ENCODE measurements at regions not wholly inside any gene's neighbourhood (a gene's known extent, or its start where the extent isn't known, plus 50 kb on each side); places are given as distances from the start of the nearest gene placed in this dataset.
"Not testable (repeated sequence)": the region's sequence is repeated elsewhere in the genome, so short reads cannot be mapped to it uniquely, and the experiment has no call there.

- FAIRE-seq, result no peak
These were observed 253.0 kb upstream of the P2RY1 start for GRCh38 chr3:152581951-152582350.

- no peak for FAIRE-seq
These were observed 251.0 kb upstream of the P2RY1 start for GRCh38 chr3:152583963-152584362.

GRCh38 chr3:152586974-152587373, 248.0 kb upstream of the P2RY1 start:
- no peak for FAIRE-seq

- FAIRE-seq, result no peak
These were observed 247.1 kb upstream of the P2RY1 start for GRCh38 chr3:152587861-152588260.

- FAIRE-seq, result peak; percentile 24
These were observed 245.3 kb upstream of the P2RY1 start for GRCh38 chr3:152589644-152590043.

GRCh38 chr3:152591515-152591914, 243.4 kb upstream of the P2RY1 start:
- FAIRE-seq, result no peak

GRCh38 chr3:152593242-152593641, 241.7 kb upstream of the P2RY1 start:
- FAIRE-seq, result no peak

GRCh38 chr3:152595975-152596821, 238.7 kb upstream of the P2RY1 start:
- no peak for FAIRE-seq

- not testable (repeated sequence) for FAIRE-seq
These were observed 238.1 kb upstream of the P2RY1 start for GRCh38 chr3:152596832-152597231.

- FAIRE-seq, result no peak
These were observed 228.8 kb upstream of the P2RY1 start for GRCh38 chr3:152606146-152606545.

GRCh38 chr3:152607179-152607578, 227.8 kb upstream of the P2RY1 start:
- FAIRE-seq, result no peak

- FAIRE-seq, result no peak
These were observed 226.0 kb upstream of the P2RY1 start for GRCh38 chr3:152608696-152609594.

GRCh38 chr3:152609891-152610290, 225.0 kb upstream of the P2RY1 start:
- no peak for FAIRE-seq

GRCh38 chr3:152610622-152611021, 224.3 kb upstream of the P2RY1 start:
- FAIRE-seq, result no peak

- no peak for FAIRE-seq
These were observed 223.0 kb upstream of the P2RY1 start for GRCh38 chr3:152611905-152612304.

- FAIRE-seq, result no peak
These were observed 221.1 kb upstream of the P2RY1 start for GRCh38 chr3:152613851-152614250.

- no peak for FAIRE-seq
These were observed 219.2 kb upstream of the P2RY1 start for GRCh38 chr3:152615681-152616080.

GRCh38 chr3:152617609-152618008, 217.3 kb upstream of the P2RY1 start:
- peak; percentile 18 for FAIRE-seq

GRCh38 chr3:152618529-152618928, 216.4 kb upstream of the P2RY1 start:
- FAIRE-seq, result no peak

GRCh38 chr3:152619691-152620090, 215.2 kb upstream of the P2RY1 start:
- no peak for FAIRE-seq

GRCh38 chr3:152620395-152620794, 214.5 kb upstream of the P2RY1 start:
- no peak for FAIRE-seq

- no peak for FAIRE-seq
These were observed 213.7 kb upstream of the P2RY1 start for GRCh38 chr3:152621006-152621868.
